Heart left ventricle (tissue), 16 donors: ENCODE measurements at regions not wholly inside any gene's neighbourhood (a gene's known extent, or its start where the extent isn't known, plus 50 kb on each side); places are given as distances from the start of the nearest gene placed in this dataset.

Source experiments
- ATAC-seq, 4 donors: fragments of 200-7000 bp; cut with Tn5 transposase; one replicate each; pipeline ENCODE4 v1.9.1; 2020 to 2022; ENCODE audit warnings: moderate library complexity in 4 of 4, mild to moderate bottlenecking in 3 of 4, moderate number of reproducible peaks in 1 of 4
- DNase-seq, 5 donors: peaks; one replicate each; pipeline ENCODE4 v3.0.0-alpha.2; 2020
- H3K27ac ChIP-seq, 12 donors: fragments of 200-600 bp; sonication (generic) in 4 of 12; one replicate each; pipeline versions ENCODE4 v1.5.0 to v1.8.0; 2016 to 2022; ENCODE audit warnings: mild to moderate bottlenecking in 2 of 12
- H3K27me3 ChIP-seq, 9 donors: fragments of 200-600 bp; sonication (generic) in 2 of 9; one replicate each; pipeline versions ENCODE4 v1.5.1 to v1.8.0; 2016 to 2022; ENCODE audit warnings: mild to moderate bottlenecking in 3 of 9
- H3K36me3 ChIP-seq, 9 donors: fragments of 200-600 bp; sonication (generic) in 2 of 9; one replicate each; pipeline versions ENCODE4 v1.5.0 to v1.8.0; 2018 to 2022; ENCODE audit warnings: mild to moderate bottlenecking in 2 of 9
- H3K4me1 ChIP-seq, 12 donors: fragments of 200-600 bp; sonication (generic) in 4 of 12; one replicate each; pipeline versions ENCODE4 v1.5.0 to v1.8.0; 2016 to 2022; ENCODE audit warnings: mild to moderate bottlenecking in 3 of 12
- H3K4me3 ChIP-seq, 12 donors: fragments of 200-600 bp; sonication (generic) in 4 of 12; one replicate each; pipeline versions ENCODE4 v1.5.0 to v1.8.0; 2017 to 2022; ENCODE audit warnings: mild to moderate bottlenecking in 9 of 12, moderate library complexity in 4 of 12
- H3K9me3 ChIP-seq, 12 donors: fragments of 200-600 bp; sonication (generic) in 4 of 12; one replicate each; pipeline versions ENCODE4 v1.5.0 to v1.8.0; 2016 to 2022; ENCODE audit warnings: mild to moderate bottlenecking in 1 of 12
- CTCF ChIP-seq, 12 donors: fragments of 200-600 bp; sonication (generic) in 4 of 12; IDR thresholded peaks; one replicate each; pipeline versions ENCODE4 v1.5.0 to v1.8.0; 2018 to 2022; ENCODE audit warnings: antibody characterized with exemption in 12 of 12, mild to moderate bottlenecking in 5 of 12
- POLR2A ChIP-seq, 2 donors: fragments of 450-650 bp; IDR thresholded peaks; one replicate each; pipeline ENCODE4 v1.6.1; 2017; ENCODE audit warnings: antibody characterized with exemption in 2 of 2, mild to moderate bottlenecking in 2 of 2, moderate library complexity in 2 of 2
- WGBS, 4 donors: extraction: QIAGEN DNeasy Blood & Tissue Kit in 2 of 4; methylation state at CpG; one replicate each; pipeline versions ENCODE4 v1.1.5 to v1.1.7; 2013 to 2018; 5-methylcytosine and 5-hydroxymethylcytosine counted together
- intact Hi-C, 10 donors: fragments of 100-400 bp; cut with DNase I; formaldehyde crosslinking; loops; one replicate each; pipeline versions ENCODE4 v1.11.1 to v1.14.2; 2022
- donor health status: ischemic (EF 13 %, LVEDD 7.1; RV severe dilation, severe dysfunction).
- donor health status: healthy with polysubstance abuse.
- donor health status: DM: no; HTN: yes; CAD: no.
- donor health status: DM: no; HTN: no; CAD: no.
- donor health status: ischemic (EF 25% LVEDD 6.9; RV normal size, moderate dysfunction).
- donor health status: ischemic (EF 25% LVEDD 5.7; RV mildly dilated, moderate dysfunction).
- donor health status: healthy.
- donor health status: DM: yes; HTN: yes; CAD: no.
- donor health status: ischemic (EF 35%, LVEDD 5.7; RV mildly dilated, moderate dysfunction).
- donor health status: nonischemic (EF 11% LVEDD 7.7; RV severe dilation, severe dysfunction).
- donor health status: DM: yes; HTN: yes; CAD: no.
- donor health status: PGD.
- donor health status: ischemic (EF 29% LVEDD 5.4; RV normal size, mild dysfunction).
- donor health status: nonischemic (EF 23%, LVEDD 6.1; RV moderate dilation, normal function).

- H3K36me3 ChIP-seq = no peaks in the 10 kb centered on the region
- H3K27me3 ChIP-seq = no peaks in the 10 kb centered on the region
- TF ChIP-seq CTCF (IDR thresholded peaks at IDR 0.05) = no peak
- TF ChIP-seq POLR2A (IDR thresholded peaks at IDR 0.05) = no peak
- no peak overlapping the region for H3K4me3 ChIP-seq
- 38 to 57% (median 46%) methylated on average over 1 of the region's 1 CpG for WGBS, 4 donors
- DNase-seq (no peak), ATAC-seq (no peak)
- H3K9me3 ChIP-seq = no peaks in the 10 kb centered on the region
- intact Hi-C loops = no loop called here
- H3K27ac ChIP-seq = no peak overlapping the region
- H3K4me1 ChIP-seq = peaks cover 0 to 16% (median 0%) of the 10 kb centered on the region in 12 donors
Observed at GRCh38 chr14:38079886-38080285, 127.8 kb upstream of the SSTR1 start.

GRCh38 chr14:38080696-38081095 is 127.0 kb upstream of the SSTR1 start:
- 69 to 82% (median 74%) methylated on average over 2 of the region's 2 CpGs for WGBS, 4 donors

GRCh38 chr14:38083039-38083438 is 124.7 kb upstream of the SSTR1 start:
- no peak for ATAC-seq
- 42 to 57% (median 51%) methylated on average over 1 of the region's 1 CpG for WGBS, 4 donors
- TF ChIP-seq CTCF (IDR thresholded peaks at IDR 0.05) (no peak), POLR2A (IDR thresholded peaks at IDR 0.05) (no peak)
- Histone ChIP-seq H3K9me3 (no peaks in the 10 kb centered on the region), H3K27ac (no peak overlapping the region), H3K4me1 (peaks cover 0 to 7% (median 0%) of the 10 kb centered on the region in 12 donors), H3K36me3 (no peaks in the 10 kb centered on the region), H3K4me3 (no peak overlapping the region), H3K27me3 (no peaks in the 10 kb centered on the region)
- intact Hi-C loops = no loop called here
- no peak for DNase-seq

More at GRCh38 chr14:38080696-38081095, 127.0 kb upstream of the SSTR1 start:
- Histone ChIP-seq H3K36me3 (no peaks in the 10 kb centered on the region), H3K27me3 (no peaks in the 10 kb centered on the region), H3K27ac (no peak overlapping the region), H3K9me3 (no peaks in the 10 kb centered on the region), H3K4me3 (no peak overlapping the region), H3K4me1 (peaks cover 0 to 16% (median 0%) of the 10 kb centered on the region in 12 donors)
- no peak for DNase-seq
- intact Hi-C loops = no loop called here
- TF ChIP-seq POLR2A (IDR thresholded peaks at IDR 0.05) (no peak), CTCF (IDR thresholded peaks at IDR 0.05) (no peak)
- ATAC-seq = no peak

- peak overlapping the region in 10 of 12 donors; percentile 6 to 50 (median 35) for H3K4me3 ChIP-seq
- no peaks in the 10 kb centered on the region for H3K36me3 ChIP-seq
- H3K9me3 ChIP-seq = peaks cover 0 to 23% (median 12%) of the 10 kb centered on the region in 12 donors
- H3K27ac ChIP-seq = peak overlapping the region in 3 of 12 donors; percentile 11 to 31 (median 27)
- DNase-seq (no peak), ATAC-seq (no peak)
- no peaks in the 10 kb centered on the region for H3K27me3 ChIP-seq
- intact Hi-C loops = no loop called here
- no peak for TF ChIP-seq POLR2A (IDR thresholded peaks at IDR 0.05)
- no peak for TF ChIP-seq CTCF (IDR thresholded peaks at IDR 0.05)
- no peaks in the 10 kb centered on the region for H3K4me1 ChIP-seq
- 56 to 71% (median 66%) methylated on average over 3 of the region's 3 CpGs for WGBS, 4 donors
Observed at GRCh38 chr14:38089123-38089522, 118.6 kb upstream of the SSTR1 start.
